BJ (cell line): ENCODE measurements at regions not wholly inside any gene's neighbourhood (a gene's known extent, or its start where the extent isn't known, plus 50 kb on each side); places are given as distances from the start of the nearest gene placed in this dataset.

Source experiments
- CTCF ChIA-PET: fragments of 350-600 bp; formaldehyde crosslinking; extraction: SDS; loops from one replicate; lab custom pipeline; 2021; ENCODE audit warnings: antibody characterized with exemption, inconsistent platforms; lab: Yijun Ruan, JAX
- POLR2A ChIA-PET: fragments of 300-600 bp; sonication (Branson Sonifier 250); formaldehyde crosslinking; extraction: SDS; loops from one replicate; lab custom pipeline; 2021; ENCODE audit warnings: antibody characterized with exemption; lab: Charles Lee
- DNase-seq: peaks from one replicate; pipeline ENCODE4 v3.0.0-alpha.2; 2011; ENCODE audit warnings: low read depth
- H3K27me3 ChIP-seq: 2 replicates; pipeline ENCODE4 v1.6.0; 2011; ENCODE audit warnings: low read length; ENCODE audit not compliant: control insufficient read depth, insufficient read depth
- H3K36me3 ChIP-seq: 2 replicates; pipeline ENCODE4 v1.5.1; 2011; ENCODE audit warnings: low read length; ENCODE audit not compliant: control insufficient read depth, insufficient read depth
- H3K4me3 ChIP-seq: 2 replicates; pipeline ENCODE4 v1.5.1; 2011; ENCODE audit warnings: low read depth, mild to moderate bottlenecking, control low read depth, low read length
- TF ChIP-seq, protein P1 (sequence below): IDR thresholded peaks from 2 replicates; pipeline ENCODE4 v1.5.1; 2011; ENCODE audit warnings: low read depth, mild to moderate bottlenecking, control low read depth, inconsistent platforms, low read length, moderate library complexity; ENCODE audit not compliant: insufficient read depth

DNA sequence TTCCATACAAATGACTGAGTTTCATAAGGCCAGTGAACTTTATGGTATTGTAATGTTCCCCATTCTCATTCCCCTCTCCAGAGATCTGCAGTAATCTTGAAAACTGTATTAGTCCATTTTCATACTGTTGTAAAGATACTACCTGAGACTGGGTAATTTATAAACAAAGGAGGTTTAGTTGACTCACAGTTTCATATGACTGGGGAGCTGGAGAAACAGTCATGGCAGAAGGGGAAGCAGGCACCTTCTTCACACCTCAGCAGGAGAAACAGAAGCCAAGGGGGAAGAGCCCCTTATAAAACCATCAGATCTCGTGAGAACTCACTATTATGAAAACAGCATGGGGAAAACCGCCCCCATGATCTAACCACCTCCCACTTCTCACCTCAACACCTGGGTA lies 318.7 kb upstream of the KLF12 start:
- ChIA-PET POLR2A (no interaction called here), CTCF (no interaction called here)
- Histone ChIP-seq H3K4me3 (no peak overlapping the region), H3K27me3 (no peaks in the 10 kb centered on the region), H3K36me3 (no peaks in the 10 kb centered on the region)
- TF ChIP-seq, protein P1, sequence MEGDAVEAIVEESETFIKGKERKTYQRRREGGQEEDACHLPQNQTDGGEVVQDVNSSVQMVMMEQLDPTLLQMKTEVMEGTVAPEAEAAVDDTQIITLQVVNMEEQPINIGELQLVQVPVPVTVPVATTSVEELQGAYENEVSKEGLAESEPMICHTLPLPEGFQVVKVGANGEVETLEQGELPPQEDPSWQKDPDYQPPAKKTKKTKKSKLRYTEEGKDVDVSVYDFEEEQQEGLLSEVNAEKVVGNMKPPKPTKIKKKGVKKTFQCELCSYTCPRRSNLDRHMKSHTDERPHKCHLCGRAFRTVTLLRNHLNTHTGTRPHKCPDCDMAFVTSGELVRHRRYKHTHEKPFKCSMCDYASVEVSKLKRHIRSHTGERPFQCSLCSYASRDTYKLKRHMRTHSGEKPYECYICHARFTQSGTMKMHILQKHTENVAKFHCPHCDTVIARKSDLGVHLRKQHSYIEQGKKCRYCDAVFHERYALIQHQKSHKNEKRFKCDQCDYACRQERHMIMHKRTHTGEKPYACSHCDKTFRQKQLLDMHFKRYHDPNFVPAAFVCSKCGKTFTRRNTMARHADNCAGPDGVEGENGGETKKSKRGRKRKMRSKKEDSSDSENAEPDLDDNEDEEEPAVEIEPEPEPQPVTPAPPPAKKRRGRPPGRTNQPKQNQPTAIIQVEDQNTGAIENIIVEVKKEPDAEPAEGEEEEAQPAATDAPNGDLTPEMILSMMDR = no peak
- no peak for DNase-seq

DNA sequence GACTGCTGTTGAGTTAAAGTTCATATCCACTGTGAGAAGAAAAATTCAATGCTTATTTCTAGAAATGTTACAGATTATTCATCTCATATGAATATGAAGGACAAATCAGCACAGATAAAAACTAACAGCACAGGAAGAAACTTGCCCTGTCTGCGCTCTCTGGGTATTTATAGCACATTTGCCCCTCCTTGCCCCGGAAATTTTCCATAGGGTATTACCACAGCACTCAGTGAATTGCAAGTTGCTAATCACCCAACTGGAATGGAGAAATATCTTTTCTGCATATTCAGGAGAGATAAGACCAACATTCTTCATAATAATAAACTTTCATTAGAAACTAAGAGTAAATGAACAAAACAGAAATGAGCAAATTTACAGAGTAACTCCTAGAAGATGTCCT lies 318.0 kb upstream of the KLF12 start:
- H3K4me3 ChIP-seq = no peak overlapping the region
- DNase-seq = no peak
- TF ChIP-seq, protein P1 = no peak
- ChIA-PET CTCF (no interaction called here), POLR2A (no interaction called here)
- H3K36me3 ChIP-seq = no peaks in the 10 kb centered on the region
- no peaks in the 10 kb centered on the region for H3K27me3 ChIP-seq

DNA sequence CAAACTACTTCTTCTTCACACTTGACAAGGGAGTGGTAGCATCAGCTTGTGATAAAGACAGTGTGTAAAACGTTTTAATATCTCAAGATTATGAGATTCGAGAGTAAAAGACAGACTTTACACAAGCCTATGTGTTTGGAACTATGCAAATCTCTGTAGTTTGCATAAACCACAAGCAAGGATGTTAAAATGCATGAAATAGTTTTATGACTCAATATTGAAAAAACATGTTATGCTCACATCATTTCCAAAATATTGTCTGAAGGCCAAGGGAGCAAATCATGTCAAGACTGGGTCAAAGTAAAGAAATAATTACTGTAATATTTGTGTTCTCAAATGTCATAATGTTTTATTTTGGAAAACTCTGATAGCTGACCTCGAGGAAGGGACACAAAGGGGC lies 316.8 kb upstream of the KLF12 start:
- Histone ChIP-seq H3K27me3 (no peaks in the 10 kb centered on the region), H3K36me3 (no peaks in the 10 kb centered on the region), H3K4me3 (no peak overlapping the region)
- no peak for DNase-seq
- TF ChIP-seq, protein P1 = no peak
- ChIA-PET CTCF (no interaction called here), POLR2A (no interaction called here)

DNA sequence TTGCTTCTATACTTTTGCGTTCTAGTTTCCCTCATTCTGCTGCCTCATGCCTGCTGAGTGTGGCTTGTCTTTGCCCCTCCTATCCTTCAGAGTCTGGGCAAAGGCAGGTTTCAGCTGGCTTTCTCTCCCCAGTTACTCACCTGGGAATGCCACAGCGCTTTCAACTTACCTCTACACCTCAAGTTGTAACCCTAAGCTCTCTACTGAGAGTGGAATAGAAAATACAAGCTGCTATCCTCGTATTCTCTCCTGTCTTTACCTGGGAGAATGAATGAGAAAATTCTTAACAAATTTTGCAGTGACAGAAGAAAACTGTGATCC lies 316.3 kb upstream of the KLF12 start:
- Histone ChIP-seq H3K36me3 (no peaks in the 10 kb centered on the region), H3K27me3 (no peaks in the 10 kb centered on the region), H3K4me3 (no peak overlapping the region)
- CTCF ChIA-PET = interaction anchor here (0.6 kb wide), 1 partner anchor 143 kb away, joined by 3 read pairs; no protein-coding TSS in a partner anchor
- POLR2A ChIA-PET = no interaction called here
- TF ChIP-seq, protein P1 = no peak
- DNase-seq = no peak

DNA sequence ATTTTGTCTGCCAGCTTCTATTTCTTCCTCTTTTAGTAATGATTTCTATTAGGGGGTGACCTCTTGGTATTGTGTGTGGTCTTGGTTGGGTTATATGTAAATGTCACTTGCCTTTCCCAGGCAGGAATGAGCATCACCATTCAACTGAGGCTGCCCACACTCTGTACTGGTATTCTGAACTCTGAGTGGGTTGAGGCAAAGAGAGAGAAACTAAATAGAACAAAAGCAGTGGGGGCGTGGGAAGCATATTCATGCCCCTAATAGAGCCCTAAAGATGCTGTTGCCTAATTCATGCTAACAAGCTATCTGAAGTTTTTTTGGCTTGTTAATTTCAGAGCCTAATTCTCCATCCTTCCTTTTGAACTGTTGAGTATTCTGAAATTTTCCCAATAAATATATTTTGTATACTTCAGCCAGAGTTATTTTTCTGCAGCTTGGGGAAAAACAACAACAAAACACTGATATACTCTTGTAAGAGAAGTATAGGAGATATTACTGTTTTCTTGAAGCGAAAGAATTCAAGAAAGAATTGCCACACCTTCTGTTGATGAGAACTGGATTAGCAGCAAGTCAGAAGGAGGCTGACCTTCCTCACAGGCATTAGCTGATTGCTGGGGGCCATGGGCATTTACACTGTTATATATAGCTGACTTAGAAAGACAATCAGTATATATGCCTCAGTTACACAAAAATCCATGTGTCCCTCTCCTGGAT lies 315.8 kb upstream of the KLF12 start:
- Histone ChIP-seq H3K4me3 (no peak overlapping the region), H3K36me3 (no peaks in the 10 kb centered on the region), H3K27me3 (no peaks in the 10 kb centered on the region)
- TF ChIP-seq, protein P1 = no peak
- DNase-seq = no peak
- POLR2A ChIA-PET = no interaction called here
- CTCF ChIA-PET = interaction anchor here (0.6 kb wide), 1 partner anchor 142 kb away, joined by 3 read pairs; no protein-coding TSS in a partner anchor
